BE2C (cell line): ENCODE measurements at regions not wholly inside any gene's neighbourhood (a gene's known extent, or its start where the extent isn't known, plus 50 kb on each side); places are given as distances from the start of the nearest gene placed in this dataset.

Experiments
- DNase-seq: peaks from one replicate; pipeline ENCODE4 v3.0.0-alpha.2; 2020
- H3K27me3 ChIP-seq: fragments of 250-450 bp; sonication (Bioruptor Pico); 2 replicates; pipeline ENCODE4 v1.5.1; 2020; ENCODE audit warnings: mild to moderate bottlenecking
- H3K36me3 ChIP-seq: fragments of 250-450 bp; sonication (Bioruptor Pico); 2 replicates; pipeline ENCODE4 v1.5.1; 2020; ENCODE audit warnings: mild to moderate bottlenecking
- H3K4me1 ChIP-seq: fragments of 250-450 bp; sonication (Bioruptor Pico); 2 replicates; pipeline ENCODE4 v1.5.1; 2020
- H3K4me3 ChIP-seq: 2 replicates; pipeline ENCODE4 v1.5.1; 2011; ENCODE audit warnings: low read depth, low read length
- H3K9me3 ChIP-seq: fragments of 250-450 bp; sonication (Bioruptor Pico); 2 replicates; pipeline ENCODE4 v1.5.1; 2020
- CTCF ChIP-seq: IDR thresholded peaks from 2 replicates; pipeline ENCODE4 v1.5.1; 2012; ENCODE audit warnings: mild to moderate bottlenecking, low read depth, low read length

DNA sequence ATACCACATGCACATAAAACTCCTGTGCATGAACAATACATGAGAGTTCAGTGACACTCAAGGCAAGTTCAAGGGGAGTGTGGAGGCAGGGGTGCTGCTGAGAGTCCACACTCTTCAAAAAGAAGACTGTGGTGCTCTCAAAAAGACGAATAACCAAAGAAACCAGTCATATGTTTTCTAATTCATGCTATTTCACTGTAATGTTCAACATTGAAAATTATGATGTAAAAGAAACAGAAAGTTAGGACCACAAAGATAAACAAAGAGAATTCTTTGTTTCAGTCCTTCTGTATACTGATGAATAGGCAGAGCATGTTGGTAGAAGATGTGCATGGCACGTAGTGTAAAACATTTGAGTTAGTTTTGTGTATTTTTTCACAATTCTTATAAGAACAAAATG, 864.2 kb upstream of the LRATD1 start:
- no peak for TF ChIP-seq CTCF
- H3K4me3 ChIP-seq, result no peak overlapping the region
- H3K27me3 ChIP-seq, result no peaks in the 10 kb centered on the region
- H3K4me1 ChIP-seq, result no peaks in the 10 kb centered on the region
- no peaks in the 10 kb centered on the region for H3K9me3 ChIP-seq
- no peaks in the 10 kb centered on the region for H3K36me3 ChIP-seq
- no peak for DNase-seq

DNA sequence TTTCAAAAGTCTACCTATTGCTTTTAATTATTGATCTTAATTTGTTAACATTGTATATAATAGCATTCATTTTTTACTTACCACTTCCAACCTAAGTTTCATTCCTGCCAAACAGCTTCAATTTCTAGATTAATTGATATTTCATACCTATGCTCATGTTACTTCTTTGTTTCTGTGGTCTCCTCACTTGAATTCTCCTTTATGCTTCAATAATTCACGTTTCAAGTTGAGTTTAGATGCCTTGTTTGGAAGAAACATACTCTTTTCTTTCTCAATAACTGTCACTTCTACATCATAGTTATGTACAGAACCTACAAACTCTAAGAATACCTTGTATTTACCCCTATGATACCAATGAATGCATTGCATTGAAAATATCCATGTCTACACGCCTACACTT, 862.2 kb upstream of the LRATD1 start:
- no peaks in the 10 kb centered on the region for H3K9me3 ChIP-seq
- no peak for DNase-seq

GRCh38 chr2:13779996-13780395, 852.5 kb upstream of the LRATD1 start:
- no peaks in the 10 kb centered on the region for H3K4me1 ChIP-seq
- no peaks in the 10 kb centered on the region for H3K36me3 ChIP-seq
- H3K9me3 ChIP-seq, result no peaks in the 10 kb centered on the region
- no peak for DNase-seq
- no peak overlapping the region for H3K4me3 ChIP-seq
- H3K27me3 ChIP-seq, result no peaks in the 10 kb centered on the region
- TF ChIP-seq CTCF, result no peak

More for the DNA sequence above, 862.2 kb upstream of the LRATD1 start:
- TF ChIP-seq CTCF, result no peak
- H3K4me1 ChIP-seq, result no peaks in the 10 kb centered on the region
- H3K36me3 ChIP-seq, result no peaks in the 10 kb centered on the region
- H3K4me3 ChIP-seq, result no peak overlapping the region
- no peaks in the 10 kb centered on the region for H3K27me3 ChIP-seq

- Histone ChIP-seq H3K4me1 (no peaks in the 10 kb centered on the region), H3K27me3 (no peaks in the 10 kb centered on the region), H3K36me3 (no peaks in the 10 kb centered on the region), H3K9me3 (no peaks in the 10 kb centered on the region), H3K4me3 (no peak overlapping the region)
- TF ChIP-seq CTCF, result no peak
- DNase-seq, result no peak
Measured at GRCh38 chr2:13791019-13791547, 841.4 kb upstream of the LRATD1 start.

- Histone ChIP-seq H3K9me3 (no peaks in the 10 kb centered on the region), H3K4me3 (no peak overlapping the region), H3K4me1 (no peaks in the 10 kb centered on the region), H3K27me3 (no peaks in the 10 kb centered on the region), H3K36me3 (no peaks in the 10 kb centered on the region)
- no peak for DNase-seq
- TF ChIP-seq CTCF, result no peak
Measured at GRCh38 chr2:13806539-13806938, 826.0 kb upstream of the LRATD1 start.

GRCh38 chr2:13813236-13813635, 819.3 kb upstream of the LRATD1 start:
- Histone ChIP-seq H3K36me3 (no peaks in the 10 kb centered on the region; the same call in 1 of the 2 replicates), H3K27me3 (no peaks in the 10 kb centered on the region), H3K4me3 (no peak overlapping the region), H3K9me3 (no peaks in the 10 kb centered on the region), H3K4me1 (no peaks in the 10 kb centered on the region; the same call in 1 of the 2 replicates)
- DNase-seq, result no peak
- TF ChIP-seq CTCF, result no peak
